Lower lobe of right lung (tissue), 2 donors: ENCODE measurements at regions not wholly inside any gene's neighbourhood (a gene's known extent, or its start where the extent isn't known, plus 50 kb on each side); places are given as distances from the start of the nearest gene placed in this dataset.
"Not testable (repeated sequence)": the region's sequence is repeated elsewhere in the genome, so short reads cannot be mapped to it uniquely, and the experiment has no call there.

Experiments
- ATAC-seq, 2 donors: fragments of 200-7000 bp; cut with Tn5 transposase; one replicate each; pipeline ENCODE4 v1.9.1; 2020 to 2022; ENCODE audit warnings: mild to moderate bottlenecking in 2 of 2, moderate library complexity in 2 of 2
- DNase-seq: peaks from one replicate; pipeline ENCODE4 v3.0.0-alpha.2; 2020
- H3K27ac ChIP-seq: fragments of 200-600 bp; one replicate; pipeline ENCODE4 v1.8.0; 2022
- H3K27me3 ChIP-seq: fragments of 200-600 bp; one replicate; pipeline ENCODE4 v1.8.0; 2022; ENCODE audit warnings: low read depth
- H3K36me3 ChIP-seq: fragments of 200-600 bp; one replicate; pipeline ENCODE4 v1.8.0; 2022; ENCODE audit warnings: mild to moderate bottlenecking
- H3K4me1 ChIP-seq: fragments of 200-600 bp; one replicate; pipeline ENCODE4 v1.8.0; 2022
- H3K4me3 ChIP-seq: fragments of 200-600 bp; one replicate; pipeline ENCODE4 v1.8.0; 2022; ENCODE audit warnings: mild to moderate bottlenecking
- H3K9me3 ChIP-seq: fragments of 200-600 bp; one replicate; pipeline ENCODE4 v1.8.0; 2022
- CTCF ChIP-seq: fragments of 200-600 bp; IDR thresholded peaks from one replicate; pipeline ENCODE4 v1.8.0; 2022; ENCODE audit warnings: antibody characterized with exemption, mild to moderate bottlenecking
- intact Hi-C: fragments of 100-400 bp; cut with DNase I; formaldehyde crosslinking; loops from one replicate; pipeline ENCODE4 v1.11.0; 2022
- donor health status: DM: no; HTN: yes; CAD: no; lungs with severe emphysema.

- Histone ChIP-seq H3K4me1 (no peaks in the 10 kb centered on the region), H3K27ac (no peak overlapping the region), H3K36me3 (no peaks in the 10 kb centered on the region), H3K27me3 (no peaks in the 10 kb centered on the region), H3K4me3 (no peak overlapping the region), H3K9me3 (no peaks in the 10 kb centered on the region)
- no peak for DNase-seq
- no peak for ATAC-seq
- TF ChIP-seq CTCF, result no peak
- intact Hi-C loops, result no loop called here
These were observed 1026.6 kb upstream of the DDX18 start for GRCh38 chr2:116787848-116788247.

GRCh38 chr2:116802671-116803070, 1011.8 kb upstream of the DDX18 start:
- Histone ChIP-seq H3K4me1 (no peaks in the 10 kb centered on the region), H3K4me3 (no peak overlapping the region), H3K36me3 (no peaks in the 10 kb centered on the region), H3K27ac (no peak overlapping the region), H3K27me3 (no peaks in the 10 kb centered on the region), H3K9me3 (peaks cover 9% of the 10 kb centered on the region)
- intact Hi-C loops, result no loop called here
- no peak for ATAC-seq
- no peak for TF ChIP-seq CTCF
- DNase-seq, result no peak

GRCh38 chr2:116804901-116805300, 1009.6 kb upstream of the DDX18 start:
- intact Hi-C loops, result no loop called here
- Histone ChIP-seq H3K27ac (no peak overlapping the region), H3K4me1 (no peaks in the 10 kb centered on the region), H3K4me3 (no peak overlapping the region), H3K36me3 (no peaks in the 10 kb centered on the region), H3K9me3 (peaks cover 9% of the 10 kb centered on the region), H3K27me3 (no peaks in the 10 kb centered on the region)
- ATAC-seq, result no peak
- DNase-seq, result no peak
- no peak for TF ChIP-seq CTCF

- not testable (repeated sequence) for DNase-seq, ATAC-seq
These were observed 1008.0 kb upstream of the DDX18 start for GRCh38 chr2:116806505-116806904.

GRCh38 chr2:116809109-116809508, 1005.4 kb upstream of the DDX18 start:
- no peak for TF ChIP-seq CTCF
- Histone ChIP-seq H3K4me3 (no peak overlapping the region), H3K27ac (no peak overlapping the region), H3K9me3 (no peaks in the 10 kb centered on the region), H3K4me1 (no peaks in the 10 kb centered on the region), H3K36me3 (no peaks in the 10 kb centered on the region), H3K27me3 (no peaks in the 10 kb centered on the region)
- intact Hi-C loops, result no loop called here
- DNase-seq, result no peak
- no peak for ATAC-seq

More at GRCh38 chr2:116806505-116806904, 1008.0 kb upstream of the DDX18 start:
- H3K9me3 ChIP-seq, H3K27ac ChIP-seq, H3K4me3 ChIP-seq, H3K36me3 ChIP-seq, H3K27me3 ChIP-seq, intact Hi-C loops, H3K4me1 ChIP-seq: not testable (repeated sequence)

- ATAC-seq, result no peak
These were observed 1004.4 kb upstream of the DDX18 start for GRCh38 chr2:116810071-116810470.

More at GRCh38 chr2:116810071-116810470, 1004.4 kb upstream of the DDX18 start:
- no peak for TF ChIP-seq CTCF
- Histone ChIP-seq H3K4me1 (no peaks in the 10 kb centered on the region), H3K36me3 (no peaks in the 10 kb centered on the region), H3K27me3 (no peaks in the 10 kb centered on the region), H3K4me3 (no peak overlapping the region), H3K27ac (no peak overlapping the region), H3K9me3 (no peaks in the 10 kb centered on the region)
- no peak for DNase-seq
- intact Hi-C loops, result no loop called here
